GM12878 (cell line): ENCODE measurements at regions not wholly inside any gene's neighbourhood (a gene's known extent, or its start where the extent isn't known, plus 50 kb on each side); places are given as distances from the start of the nearest gene placed in this dataset.

Experiments used
- ATAC-seq: fragments of 200-7000 bp; cut with Tn5 transposase; 3 replicates; pipeline ENCODE4 v1.9.1; 2020; ENCODE audit warnings: mild to moderate bottlenecking, moderate library complexity
- BruUV-seq: library from RNA; stranded (reverse); fragments of 400-500 nt; replicated peaks from 2 replicates; lab custom pipeline; 2021; lab: Mats Ljungman, UMichigan
- CTCF ChIA-PET: fragments of 300-600 bp; sonication (Branson Sonifier 250); formaldehyde crosslinking; extraction: SDS; loops from one replicate; lab custom pipeline; 2021; ENCODE audit warnings: inconsistent platforms; lab: Yijun Ruan, JAX
- POLR2A ChIA-PET: fragments of 350-600 bp; formaldehyde crosslinking; extraction: SDS; loops from one replicate; lab custom pipeline; 2021; ENCODE audit warnings: inconsistent platforms; lab: Charles Lee
- RAD21 ChIA-PET: fragments of 300-600 bp; sonication (Branson Sonifier 250); formaldehyde crosslinking; loops from one replicate; lab custom pipeline; 2023; ENCODE audit warnings: antibody characterized with exemption; ENCODE audit not compliant: unreplicated experiment; lab: Charles Lee
- SMC1A ChIA-PET: fragments of 300-600 bp; sonication (Branson Sonifier 250); formaldehyde crosslinking; loops from one replicate; lab custom pipeline; 2023; ENCODE audit not compliant: unreplicated experiment, uncharacterized antibody; lab: Charles Lee
- DNase-seq: peaks from one replicate; pipeline ENCODE4 v3.0.0-alpha.2; 2011; ENCODE audit warnings: low read depth, low spot score
- FAIRE-seq: peaks from 3 replicates; lab custom pipeline; 2011; peaks lifted over from hg19 to GRCh38; lab: Jason Lieb, UNC
- H2AFZ ChIP-seq: 2 replicates; pipeline ENCODE4 v1.6.0; 2011; ENCODE audit warnings: low read depth, low read length, control low read depth; ENCODE audit not compliant: control insufficient read depth
- H3K27ac ChIP-seq: 2 replicates; pipeline ENCODE4 v1.5.1; 2011; ENCODE audit warnings: control low read depth; ENCODE audit not compliant: control insufficient read depth, insufficient read depth
- H3K27me3 ChIP-seq, 2 experiments: replicated peaks in 1 of 2; 2 replicates each; pipeline versions ENCODE4 v1.6.0 to v1.6.1; 2011; ENCODE audit warnings: low read length in 1 of 2; ENCODE audit not compliant: control insufficient read depth in 2 of 2, insufficient read depth in 2 of 2
- H3K36me3 ChIP-seq, 2 experiments: 2 replicates each; pipeline ENCODE4 v1.5.1; 2011; ENCODE audit warnings: low read length in 1 of 2; ENCODE audit not compliant: control insufficient read depth in 2 of 2, insufficient read depth in 2 of 2
- H3K4me1 ChIP-seq: 2 replicates; pipeline ENCODE4 v1.6.1; 2011; ENCODE audit warnings: mild to moderate bottlenecking, low read length, moderate library complexity, mixed read lengths; ENCODE audit not compliant: control insufficient read depth, insufficient read depth
- H3K4me2 ChIP-seq: 2 replicates; pipeline ENCODE4 v1.6.0; 2011; ENCODE audit warnings: control low read depth; ENCODE audit not compliant: control insufficient read depth, insufficient read depth
- H3K4me3 ChIP-seq: fragments of 200-600 bp; sonication (generic); 2 replicates; pipeline ENCODE4 v1.5.1; 2016
- H3K79me2 ChIP-seq: 2 replicates; pipeline ENCODE4 v1.6.0; 2011; ENCODE audit warnings: low read length; ENCODE audit not compliant: control insufficient read depth, insufficient read depth
- H3K9ac ChIP-seq: 2 replicates; pipeline ENCODE4 v1.8.0; 2011; ENCODE audit warnings: low read length, control low read depth, mixed read lengths; ENCODE audit not compliant: control insufficient read depth, insufficient read depth
- H3K9me3 ChIP-seq: replicated peaks from 3 replicates; pipeline ENCODE4 v1.5.1; 2011; ENCODE audit warnings: mild to moderate bottlenecking, low read length; ENCODE audit not compliant: control insufficient read depth, insufficient read depth
- H4K20me1 ChIP-seq: 2 replicates; pipeline ENCODE4 v1.6.0; 2011; ENCODE audit not compliant: control insufficient read depth, insufficient read depth
- CBFB ChIP-seq: IDR thresholded peaks from 2 replicates; pipeline ENCODE4 v1.6.1; 2016; ENCODE audit warnings: antibody characterized with exemption, low read depth
- KDM1A ChIP-seq: fragments of 200-600 bp; sonication (generic); IDR thresholded peaks from 2 replicates; pipeline ENCODE4 v1.6.1; 2016; ENCODE audit warnings: borderline replicate concordance
- MYC ChIP-seq: IDR thresholded peaks from 2 replicates; pipeline ENCODE4 v1.6.1; 2011; ENCODE audit warnings: mild to moderate bottlenecking, low read length, moderate library complexity, inconsistent platforms; ENCODE audit not compliant: insufficient read depth, insufficient replicate concordance, insufficient read length, severe bottlenecking
- SMAD1 ChIP-seq: fragments of 450-650 bp; IDR thresholded peaks from 2 replicates; pipeline ENCODE4 v1.6.1; 2018; ENCODE audit warnings: mild to moderate bottlenecking, low read depth; ENCODE audit not compliant: partially characterized antibody
- WGBS: methylation state at CpG from one replicate; pipeline ENCODE4 v1.1.6; 2016; ENCODE audit warnings: low lambda C conversion rate; ENCODE audit not compliant: insufficient replicate concordance, insufficient coverage; ENCODE audit errors: missing lambda C conversion rate; 5-methylcytosine and 5-hydroxymethylcytosine counted together
- in situ Hi-C: fragments of 300-500 bp; cut with MboI; formaldehyde crosslinking; loops from 9 replicates; pipeline ENCODE4 v1.14.3; 2018; ENCODE audit warnings: mixed read lengths
- intact Hi-C: fragments of 100-400 bp; cut with micrococcal nuclease; formaldehyde crosslinking; loops from one replicate; pipeline ENCODE4 v1.14.2; 2022; ENCODE audit not compliant: unreplicated experiment

DNA sequence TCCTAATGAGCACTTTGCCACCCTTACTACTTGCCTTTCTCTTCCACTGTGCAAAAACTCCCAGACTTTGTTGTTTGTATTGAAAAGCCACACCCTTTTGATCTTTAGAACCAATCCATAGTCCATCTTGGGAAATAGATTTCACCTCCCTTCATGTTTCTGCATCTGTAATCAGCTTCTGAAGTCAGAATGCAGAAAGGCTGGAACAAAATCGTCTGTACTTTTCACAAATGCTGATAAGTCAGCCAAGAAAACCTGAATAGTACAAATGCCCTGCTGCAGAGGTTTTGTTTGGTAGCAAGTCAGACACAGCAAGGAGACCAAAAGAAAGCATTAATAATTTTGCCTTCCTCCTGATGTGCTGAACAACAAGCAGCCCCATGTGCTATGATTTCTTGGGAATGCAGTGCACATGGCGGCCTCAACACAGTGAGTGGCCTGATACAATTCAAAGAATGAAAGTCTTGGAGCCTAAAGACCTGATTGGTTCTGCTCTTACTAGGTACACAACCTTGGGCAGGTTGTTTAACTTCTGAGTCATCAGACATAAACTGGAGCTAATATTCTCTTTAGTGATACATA is 59.2 kb upstream of the STK32A start:
- Histone ChIP-seq H3K9ac (no peak overlapping the region), H3K4me1 (no peaks in the 10 kb centered on the region), H3K27me3 (no peaks in the 10 kb centered on the region), H3K9me3 (no peaks in the 10 kb centered on the region), H3K27ac (no peak overlapping the region), H3K4me2 (no peak overlapping the region), H3K36me3 (no peaks in the 10 kb centered on the region), H3K79me2 (no peaks in the 10 kb centered on the region), H4K20me1 (no peaks in the 10 kb centered on the region)
- in situ Hi-C loops: no loop called here
- WGBS: 3% methylated on average over 2 of the region's 2 CpGs
- ChIA-PET CTCF (interaction anchor here (0.8 kb wide), 1 partner anchor 13 kb away, joined by 3 read pairs; no protein-coding TSS in a partner anchor), SMC1A (no interaction called here), RAD21 (no interaction called here), POLR2A (no interaction called here)
- ATAC-seq (no peak), DNase-seq (no peak)
- BruUV-seq: no TSS peak
- no peak for TF ChIP-seq CBFB
- TF ChIP-seq, all 136 proteins: peak for 0
- Histone ChIP-seq H3K4me3 (no peak overlapping the region), H2AFZ (no peak overlapping the region)
- FAIRE-seq: no peak
- intact Hi-C loops: no loop called here

DNA sequence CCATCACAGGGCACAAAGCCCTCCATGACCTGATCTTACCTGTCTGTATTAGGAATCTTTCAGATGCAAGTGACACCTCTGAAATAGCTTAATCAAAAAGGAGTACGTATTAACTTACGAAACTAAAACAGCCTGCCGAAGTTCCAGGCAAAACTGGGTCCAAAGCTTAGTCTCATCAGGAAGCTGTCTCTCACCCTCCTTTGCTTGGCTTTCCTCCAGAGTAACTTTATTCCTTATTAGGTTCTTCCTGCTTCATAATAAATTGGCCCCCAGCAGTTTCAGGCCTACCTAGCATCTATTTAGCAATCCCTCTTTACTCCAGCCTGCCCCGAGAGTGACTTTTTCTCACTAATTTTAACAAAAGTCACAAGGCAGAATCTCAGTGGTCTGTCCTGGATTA is 58.4 kb upstream of the STK32A start:
- RAD21 ChIA-PET: no interaction called here
- SMC1A ChIA-PET: no interaction called here
- WGBS: 0% methylated on average over 4 of the region's 4 CpGs
- Histone ChIP-seq H2AFZ (no peak overlapping the region), H3K4me2 (no peak overlapping the region), H4K20me1 (no peaks in the 10 kb centered on the region), H3K4me1 (no peaks in the 10 kb centered on the region), H3K79me2 (no peaks in the 10 kb centered on the region), H3K9me3 (no peaks in the 10 kb centered on the region), H3K4me3 (no peak overlapping the region), H3K27me3 (no peaks in the 10 kb centered on the region), H3K9ac (no peak overlapping the region), H3K36me3 (no peaks in the 10 kb centered on the region), H3K27ac (no peak overlapping the region)
- no peak for FAIRE-seq
- no TSS peak for BruUV-seq
- POLR2A ChIA-PET: no interaction called here
- ATAC-seq: no peak
- intact Hi-C loops: no loop called here
- CTCF ChIA-PET: interaction anchor here (4.3 kb wide), 1 partner anchor 12 kb away, joined by 31 read pairs; no protein-coding TSS in a partner anchor
- DNase-seq: no peak
- in situ Hi-C loops: no loop called here
- no peak for TF ChIP-seq SMAD1
- no peak for TF ChIP-seq KDM1A
- no peak for TF ChIP-seq MYC
